Neutrophil (primary cell): ENCODE measurements at regions not wholly inside any gene's neighbourhood (a gene's known extent, or its start where the extent isn't known, plus 50 kb on each side); places are given as distances from the start of the nearest gene placed in this dataset.
"Not testable (repeated sequence)": the region's sequence is repeated elsewhere in the genome, so short reads cannot be mapped to it uniquely, and the experiment has no call there.

ENCODE experiments used
- H3K27ac ChIP-seq: fragments of 200-600 bp; sonication (generic); 2 replicates; pipeline ENCODE4 v1.5.1; 2016; ENCODE audit warnings: mild to moderate bottlenecking, moderate library complexity
- H3K27me3 ChIP-seq: fragments of 200-600 bp; sonication (generic); 2 replicates; pipeline ENCODE4 v1.6.0; 2016; ENCODE audit warnings: mild to moderate bottlenecking
- H3K36me3 ChIP-seq: fragments of 200-600 bp; sonication (generic); 2 replicates; pipeline ENCODE4 v1.5.1; 2017
- H3K4me1 ChIP-seq, 2 experiments: fragments of 200-600 bp in 1 of 2; sonication (generic) in 1 of 2; 1 replicate in 1 of 2; 2 replicates in 1 of 2; pipeline versions ENCODE4 v1.5.1 to v1.6.1; 2013 to 2016; ENCODE audit warnings: low read depth in 1 of 2, low read length in 1 of 2, mild to moderate bottlenecking in 1 of 2, moderate library complexity in 1 of 2; ENCODE audit not compliant: control insufficient read depth in 1 of 2, insufficient read depth in 1 of 2
- H3K4me3 ChIP-seq, 2 experiments: fragments of 200-600 bp in 1 of 2; sonication (generic) in 1 of 2; 1 replicate in 1 of 2; 2 replicates in 1 of 2; pipeline ENCODE4 v1.5.1; 2013 to 2016; ENCODE audit warnings: low read depth in 1 of 2, low read length in 1 of 2, mild to moderate bottlenecking in 1 of 2, moderate library complexity in 1 of 2
- H3K9me3 ChIP-seq: fragments of 200-600 bp; sonication (generic); 2 replicates; pipeline ENCODE4 v1.5.1; 2016
- TF ChIP-seq, protein P1 (sequence below): fragments of 200-600 bp; sonication (generic); IDR thresholded peaks from 2 replicates; pipeline ENCODE4 v1.5.1; 2016; ENCODE audit warnings: antibody characterized with exemption

DNA sequence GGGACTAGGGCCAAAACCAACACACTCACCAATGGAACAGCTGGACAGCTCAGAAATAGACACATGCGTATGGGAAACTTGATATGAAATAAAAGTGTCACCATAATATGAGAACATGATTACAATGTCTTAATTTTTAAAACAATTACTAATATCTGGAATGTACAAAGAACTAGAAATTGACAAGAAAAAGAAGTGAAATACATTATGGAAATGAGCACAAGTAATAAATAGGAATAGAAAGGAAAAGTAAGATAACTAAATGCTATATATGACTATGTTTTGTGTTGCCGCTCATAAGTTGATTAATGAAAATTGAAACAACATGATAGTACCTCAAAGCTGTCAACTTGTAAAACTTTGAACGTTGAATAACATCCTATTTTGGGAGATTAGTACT is 801.1 kb downstream of the SLITRK5 start:
- TF ChIP-seq, protein P1, sequence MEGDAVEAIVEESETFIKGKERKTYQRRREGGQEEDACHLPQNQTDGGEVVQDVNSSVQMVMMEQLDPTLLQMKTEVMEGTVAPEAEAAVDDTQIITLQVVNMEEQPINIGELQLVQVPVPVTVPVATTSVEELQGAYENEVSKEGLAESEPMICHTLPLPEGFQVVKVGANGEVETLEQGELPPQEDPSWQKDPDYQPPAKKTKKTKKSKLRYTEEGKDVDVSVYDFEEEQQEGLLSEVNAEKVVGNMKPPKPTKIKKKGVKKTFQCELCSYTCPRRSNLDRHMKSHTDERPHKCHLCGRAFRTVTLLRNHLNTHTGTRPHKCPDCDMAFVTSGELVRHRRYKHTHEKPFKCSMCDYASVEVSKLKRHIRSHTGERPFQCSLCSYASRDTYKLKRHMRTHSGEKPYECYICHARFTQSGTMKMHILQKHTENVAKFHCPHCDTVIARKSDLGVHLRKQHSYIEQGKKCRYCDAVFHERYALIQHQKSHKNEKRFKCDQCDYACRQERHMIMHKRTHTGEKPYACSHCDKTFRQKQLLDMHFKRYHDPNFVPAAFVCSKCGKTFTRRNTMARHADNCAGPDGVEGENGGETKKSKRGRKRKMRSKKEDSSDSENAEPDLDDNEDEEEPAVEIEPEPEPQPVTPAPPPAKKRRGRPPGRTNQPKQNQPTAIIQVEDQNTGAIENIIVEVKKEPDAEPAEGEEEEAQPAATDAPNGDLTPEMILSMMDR: no peak
- Histone ChIP-seq H3K9me3 (no peaks in the 10 kb centered on the region), H3K27me3 (no peaks in the 10 kb centered on the region), H3K4me1 (no peaks in the 10 kb centered on the region), H3K4me3 (no peak overlapping the region), H3K27ac (no peak overlapping the region), H3K36me3 (no peaks in the 10 kb centered on the region)

DNA sequence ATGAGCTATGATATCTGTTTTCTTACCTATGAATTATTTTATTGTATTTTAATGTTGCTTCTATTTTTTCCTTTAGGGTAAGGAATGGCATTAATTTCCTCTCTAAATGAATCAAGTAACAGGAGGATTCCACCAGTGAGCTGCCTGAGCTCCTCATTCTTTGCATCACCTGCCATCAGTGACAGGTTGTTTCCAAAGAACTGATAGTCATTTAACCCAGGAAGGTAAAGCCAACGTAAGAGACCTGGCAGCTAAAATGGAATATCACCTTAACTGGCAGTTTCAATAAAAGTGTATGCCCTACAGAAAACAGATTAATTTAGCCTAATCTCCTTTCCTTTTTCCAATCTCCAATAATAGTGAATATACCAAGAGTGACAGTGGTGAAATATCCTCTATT is 812.0 kb downstream of the SLITRK5 start:
- TF ChIP-seq, protein P1: no peak
- Histone ChIP-seq H3K9me3 (no peaks in the 10 kb centered on the region), H3K4me1 (no peaks in the 10 kb centered on the region), H3K27ac (no peak overlapping the region), H3K27me3 (no peaks in the 10 kb centered on the region), H3K36me3 (no peaks in the 10 kb centered on the region), H3K4me3 (no peak overlapping the region)

DNA sequence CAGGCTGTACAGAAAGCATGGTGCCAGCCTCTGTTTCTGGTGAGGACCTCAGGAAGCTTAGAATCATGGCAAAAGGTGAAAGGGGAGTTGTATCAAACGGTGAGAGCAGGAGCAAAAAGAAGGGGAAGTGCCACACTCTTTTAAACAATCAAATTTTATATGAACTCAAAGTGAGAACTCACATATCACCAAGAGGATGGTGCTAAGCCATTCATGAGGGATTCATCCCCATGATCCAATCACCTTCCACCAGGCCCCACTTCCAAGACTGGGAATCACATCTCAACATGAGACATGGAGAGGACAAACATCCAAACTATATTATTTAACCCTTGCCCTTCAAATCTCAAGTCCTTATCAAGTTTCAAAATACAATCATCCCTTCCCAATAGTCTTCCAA is 836.7 kb downstream of the SLITRK5 start:
- TF ChIP-seq, protein P1: no peak
- Histone ChIP-seq H3K9me3 (no peaks in the 10 kb centered on the region), H3K27me3 (no peaks in the 10 kb centered on the region), H3K4me1 (no peaks in the 10 kb centered on the region), H3K27ac (no peak overlapping the region), H3K4me3 (no peak overlapping the region), H3K36me3 (no peaks in the 10 kb centered on the region)

DNA sequence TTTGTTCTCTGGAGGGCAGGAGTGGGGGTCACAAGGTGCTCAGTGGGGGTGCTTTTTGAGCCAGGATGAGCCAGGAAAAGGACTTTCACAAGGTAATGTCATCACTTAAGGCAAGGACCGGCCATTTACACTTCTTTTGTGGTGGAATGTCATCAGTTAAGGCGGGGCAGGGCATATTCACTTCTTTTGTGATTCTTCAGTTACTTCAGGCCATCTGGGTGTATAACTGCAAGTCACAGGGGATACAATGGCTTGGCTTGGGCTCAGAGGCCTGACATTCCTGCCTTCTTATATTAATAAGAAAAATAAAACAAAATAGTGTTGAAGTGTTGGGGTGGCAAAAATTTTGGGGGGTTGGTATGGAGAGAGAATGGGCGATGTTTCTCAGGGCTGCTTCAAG is 841.8 kb downstream of the SLITRK5 start:
- H3K4me1 ChIP-seq, H3K27me3 ChIP-seq, H3K36me3 ChIP-seq, H3K27ac ChIP-seq, H3K4me3 ChIP-seq, H3K9me3 ChIP-seq: not testable (repeated sequence)

DNA sequence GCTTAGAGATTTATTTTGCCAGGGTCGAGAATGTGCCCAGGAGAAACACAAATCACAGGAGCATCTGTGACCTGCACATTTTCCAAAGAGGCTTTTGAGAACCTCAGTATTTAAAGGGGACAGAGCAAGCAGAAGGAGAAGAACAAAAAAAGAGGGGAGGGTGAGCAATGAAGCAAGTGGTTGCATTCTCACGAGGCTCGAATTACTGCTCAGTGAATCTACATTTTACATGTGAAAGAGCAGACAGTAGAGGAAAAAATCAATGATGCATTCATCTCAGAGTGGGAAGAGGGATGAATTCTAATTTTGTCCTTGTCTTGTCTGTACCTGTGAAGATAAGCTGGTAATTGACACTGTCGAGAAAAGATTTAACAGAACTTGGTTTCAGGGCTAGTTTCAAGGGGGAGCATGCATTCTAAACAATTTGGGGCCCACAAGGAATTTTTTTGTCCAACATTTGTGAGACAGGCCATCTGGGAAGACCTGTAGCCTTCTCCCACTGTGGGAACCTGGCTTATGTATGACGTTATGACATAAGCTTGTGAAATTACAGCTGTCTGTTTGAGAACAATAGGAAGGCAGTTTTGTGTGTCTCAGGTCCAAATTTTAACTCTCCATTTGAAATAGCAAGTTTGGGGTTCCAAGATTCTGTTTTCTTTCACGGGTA is 855.1 kb downstream of the SLITRK5 start:
- TF ChIP-seq, protein P1: no peak
- no peaks in the 10 kb centered on the region for H3K36me3 ChIP-seq
- no peaks in the 10 kb centered on the region for H3K4me1 ChIP-seq
- H3K27ac ChIP-seq: no peak overlapping the region
- H3K27me3 ChIP-seq: no peaks in the 10 kb centered on the region
- H3K9me3 ChIP-seq: no peaks in the 10 kb centered on the region
- H3K4me3 ChIP-seq: no peak overlapping the region

DNA sequence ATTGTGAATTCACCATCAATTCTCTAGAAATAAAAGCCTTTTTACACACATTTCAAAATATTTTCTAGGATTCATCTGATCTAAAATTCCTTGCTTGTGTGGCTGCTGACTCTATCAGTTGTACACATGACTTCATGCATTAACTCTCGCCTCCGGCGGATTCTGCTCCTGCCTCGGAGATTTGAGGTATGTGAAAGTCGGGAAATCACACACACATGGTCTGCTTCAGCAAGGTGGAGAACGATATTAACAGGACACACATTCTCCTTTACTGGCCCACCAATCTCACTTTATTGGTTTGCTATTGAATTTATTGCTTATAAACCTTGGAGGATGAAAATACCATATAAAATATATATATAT is 855.7 kb downstream of the SLITRK5 start:
- no peaks in the 10 kb centered on the region for H3K27me3 ChIP-seq
- no peak overlapping the region for H3K4me3 ChIP-seq
- no peak overlapping the region for H3K27ac ChIP-seq
- H3K9me3 ChIP-seq: no peaks in the 10 kb centered on the region
- H3K36me3 ChIP-seq: no peaks in the 10 kb centered on the region
- TF ChIP-seq, protein P1: no peak
- no peaks in the 10 kb centered on the region for H3K4me1 ChIP-seq
